HG03439 (cell line): ENCODE measurements at regions not wholly inside any gene's neighbourhood (a gene's known extent, or its start where the extent isn't known, plus 50 kb on each side); places are given as distances from the start of the nearest gene placed in this dataset.
"Not testable (repeated sequence)": the region's sequence is repeated elsewhere in the genome, so short reads cannot be mapped to it uniquely, and the experiment has no call there.

Source experiments
- ATAC-seq: cut with Tn5 transposase; IDR thresholded peaks from one replicate; pipeline ENCODE4 v1.9.1; 2021; ENCODE audit warnings: mild to moderate bottlenecking, moderate library complexity; ENCODE audit not compliant: unreplicated experiment

- ATAC-seq, result no peak
These were observed 545.7 kb downstream of the TBL1XR1 start for GRCh38 chr3:176651622-176652021.

GRCh38 chr3:176650478-176650877, 546.8 kb downstream of the TBL1XR1 start:
- no peak for ATAC-seq

GRCh38 chr3:176647987-176648386, 549.3 kb downstream of the TBL1XR1 start:
- ATAC-seq, result no peak

- ATAC-seq, result no peak
These were observed 563.8 kb downstream of the TBL1XR1 start for GRCh38 chr3:176633511-176633910.

- no peak for ATAC-seq
These were observed 564.4 kb downstream of the TBL1XR1 start for GRCh38 chr3:176632925-176633324.

- no peak for ATAC-seq
These were observed 566.1 kb downstream of the TBL1XR1 start for GRCh38 chr3:176631165-176631564.

- ATAC-seq, result no peak
These were observed 569.1 kb downstream of the TBL1XR1 start for GRCh38 chr3:176628101-176628639.

- ATAC-seq, result no peak
These were observed 573.7 kb downstream of the TBL1XR1 start for GRCh38 chr3:176623468-176624150.

- no peak for ATAC-seq
These were observed 577.4 kb downstream of the TBL1XR1 start for GRCh38 chr3:176619833-176620232.

GRCh38 chr3:176615826-176616225, 581.5 kb downstream of the TBL1XR1 start:
- no peak for ATAC-seq

- no peak for ATAC-seq
These were observed 585.6 kb downstream of the TBL1XR1 start for GRCh38 chr3:176611703-176612102.

- no peak for ATAC-seq
These were observed 587.9 kb downstream of the TBL1XR1 start for GRCh38 chr3:176609361-176609760.

GRCh38 chr3:176605553-176605952, 591.7 kb downstream of the TBL1XR1 start:
- ATAC-seq, result not testable (repeated sequence)

- no peak for ATAC-seq
These were observed 602.0 kb downstream of the TBL1XR1 start for GRCh38 chr3:176595307-176595706.

GRCh38 chr3:176590722-176591121, 606.6 kb downstream of the TBL1XR1 start:
- no peak for ATAC-seq

- ATAC-seq, result no peak
These were observed 610.2 kb downstream of the TBL1XR1 start for GRCh38 chr3:176587089-176587488.

- no peak for ATAC-seq
These were observed 612.7 kb downstream of the TBL1XR1 start for GRCh38 chr3:176584413-176585176.

GRCh38 chr3:176583956-176584355, 613.3 kb downstream of the TBL1XR1 start:
- ATAC-seq, result no peak

- ATAC-seq, result no peak
These were observed 615.7 kb downstream of the TBL1XR1 start for GRCh38 chr3:176581589-176581988.

- no peak for ATAC-seq
These were observed 617.5 kb downstream of the TBL1XR1 start for GRCh38 chr3:176579711-176580185.

- ATAC-seq, result no peak
These were observed 619.0 kb downstream of the TBL1XR1 start for GRCh38 chr3:176578316-176578715.

GRCh38 chr3:176577447-176577846, 619.8 kb downstream of the TBL1XR1 start:
- no peak for ATAC-seq
